Neural crest cell (in vitro differentiated cells): ENCODE measurements at regions not wholly inside any gene's neighbourhood (a gene's known extent, or its start where the extent isn't known, plus 50 kb on each side); places are given as distances from the start of the nearest gene placed in this dataset.
A peak's percentile ranks its signal among the peaks of the same experiment; 100 is the strongest.
"Not testable (repeated sequence)": the region's sequence is repeated elsewhere in the genome, so short reads cannot be mapped to it uniquely, and the experiment has no call there.

ENCODE experiments used
- DNase-seq: peaks from one replicate; pipeline ENCODE4 v3.0.0; 2021; ENCODE audit warnings: low read depth, mixed read lengths, low spot score
- H3K27ac Mint-ChIP-seq: one replicate; pipeline ENCODE4 v1.8.0; 2021; ENCODE audit warnings: mild to moderate bottlenecking, mixed read lengths; ENCODE audit not compliant: unreplicated experiment
- H3K27me3 Mint-ChIP-seq: 2 replicates; pipeline ENCODE4 v1.8.0; 2021; ENCODE audit warnings: low read depth, mild to moderate bottlenecking, mixed read lengths
- H3K36me3 Mint-ChIP-seq: 2 replicates; pipeline ENCODE4 v1.8.0; 2021; ENCODE audit warnings: low read depth, mild to moderate bottlenecking, mixed read lengths
- H3K4me1 Mint-ChIP-seq: 2 replicates; pipeline ENCODE4 v1.8.0; 2021; ENCODE audit warnings: mixed read lengths
- H3K4me3 Mint-ChIP-seq: one replicate; pipeline ENCODE4 v1.8.0; 2021; ENCODE audit warnings: mild to moderate bottlenecking, mixed read lengths
- H3K9me3 Mint-ChIP-seq: 2 replicates; pipeline ENCODE4 v1.8.0; 2021; ENCODE audit warnings: mixed read lengths
- CTCF ChIP-seq: fragments of 200-600 bp; sonication (generic); conservative IDR thresholded peaks from 2 replicates; pipeline ENCODE4 v1.5.0; 2021; ENCODE audit warnings: antibody characterized with exemption, mild to moderate bottlenecking

GRCh38 chr10:3636356-3637181 is 148.4 kb downstream of the KLF6 start:
- H3K4me1 Mint-ChIP-seq = peaks cover 3% of the 10 kb centered on the region
- H3K36me3 Mint-ChIP-seq = no peaks in the 10 kb centered on the region
- H3K4me3 Mint-ChIP-seq = no peak overlapping the region
- H3K9me3 Mint-ChIP-seq = peaks cover 4% of the 10 kb centered on the region
- DNase-seq = no peak
- H3K27ac Mint-ChIP-seq = no peak overlapping the region
- TF ChIP-seq CTCF = no peak
- no peaks in the 10 kb centered on the region for H3K27me3 Mint-ChIP-seq

- H3K4me3 Mint-ChIP-seq = no peak overlapping the region
- H3K27me3 Mint-ChIP-seq = no peaks in the 10 kb centered on the region
- peaks cover 3% of the 10 kb centered on the region for H3K4me1 Mint-ChIP-seq
- TF ChIP-seq CTCF = no peak
- peaks cover 4% of the 10 kb centered on the region for H3K9me3 Mint-ChIP-seq
- no peak for DNase-seq
- no peaks in the 10 kb centered on the region for H3K36me3 Mint-ChIP-seq
- H3K27ac Mint-ChIP-seq = no peak overlapping the region
Measured at GRCh38 chr10:3635697-3636096, 149.3 kb downstream of the KLF6 start.

DNA sequence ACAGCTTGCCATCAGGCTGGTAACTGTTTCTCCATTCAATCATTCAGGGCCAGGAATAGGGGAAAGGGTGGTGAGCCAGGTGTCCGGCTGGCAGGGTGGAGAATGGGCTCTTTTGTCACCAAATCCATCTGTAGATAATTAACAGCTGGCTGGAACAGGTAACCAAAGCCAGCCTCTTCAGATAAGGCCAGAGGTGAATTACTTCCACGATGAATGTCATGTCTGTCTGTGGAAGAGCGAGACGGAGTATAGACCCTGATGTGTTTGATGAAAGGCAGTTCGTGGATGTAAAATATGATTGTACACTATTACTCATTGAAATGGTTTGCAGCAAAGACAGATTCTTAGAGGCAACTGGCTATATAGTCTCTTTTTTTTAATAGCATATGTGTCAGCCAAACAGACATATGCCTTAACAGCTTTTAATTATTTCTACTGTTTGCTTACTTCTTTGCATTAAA is 149.8 kb downstream of the KLF6 start:
- Mint-ChIP-seq H3K36me3 (no peaks in the 10 kb centered on the region), H3K4me1 (peaks cover 3% of the 10 kb centered on the region), H3K9me3 (peaks cover 4% of the 10 kb centered on the region), H3K4me3 (no peak overlapping the region), H3K27me3 (no peaks in the 10 kb centered on the region), H3K27ac (peak overlapping the region; percentile 27)
- no peak for TF ChIP-seq CTCF
- DNase-seq = no peak

DNA sequence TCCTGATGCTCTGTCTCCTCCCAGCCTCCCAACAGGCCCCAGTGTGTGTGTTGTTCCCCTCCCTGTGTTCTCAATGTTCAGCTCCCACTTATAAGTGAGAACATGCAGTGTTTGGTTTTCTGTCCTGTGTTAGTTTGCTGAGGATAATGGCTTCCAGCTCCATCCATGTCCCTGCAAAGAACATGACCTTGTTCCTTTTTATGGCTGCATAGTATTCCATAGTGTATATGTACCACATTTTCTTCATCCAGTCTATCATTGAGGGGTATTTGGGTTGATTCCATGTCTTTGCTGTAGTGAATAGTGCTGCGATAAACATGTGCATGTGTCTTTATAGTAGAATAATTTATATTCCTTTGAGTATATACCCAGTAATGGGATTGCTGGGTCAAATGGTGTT is 150.4 kb downstream of the KLF6 start:
- H3K27ac Mint-ChIP-seq = not testable (repeated sequence)

DNA sequence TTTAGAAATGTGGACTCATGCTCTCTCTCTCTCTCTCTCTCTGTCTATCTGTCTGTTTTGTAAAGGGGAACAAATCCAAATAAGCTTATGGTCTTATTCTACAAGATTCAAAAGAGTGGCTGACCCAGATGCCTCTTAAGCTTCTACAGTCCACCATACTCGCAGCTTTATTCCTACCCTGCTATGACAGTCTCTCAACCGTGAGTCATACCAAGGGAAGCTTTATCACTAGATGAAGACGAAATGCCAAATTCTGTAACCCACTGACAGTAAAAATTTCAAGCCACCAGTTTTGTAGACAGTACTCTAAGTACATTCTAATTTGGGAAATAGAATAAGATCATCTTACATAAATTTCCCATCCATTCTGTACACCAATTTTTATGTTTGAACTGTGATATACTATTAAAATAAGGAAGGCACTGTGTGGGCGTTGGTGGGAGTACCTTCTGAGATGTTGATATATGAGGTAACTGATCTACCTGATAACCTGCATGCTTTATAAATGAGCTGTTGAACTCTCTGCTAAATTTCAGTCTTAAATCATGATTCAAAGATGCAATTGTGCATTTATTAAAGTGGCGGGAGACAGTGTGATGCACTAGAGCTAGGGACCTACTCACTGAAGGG is 153.2 kb downstream of the KLF6 start:
- DNase-seq = no peak
- H3K27me3 Mint-ChIP-seq = no peaks in the 10 kb centered on the region
- TF ChIP-seq CTCF = no peak
- peaks cover 3% of the 10 kb centered on the region for H3K4me1 Mint-ChIP-seq
- H3K9me3 Mint-ChIP-seq = no peaks in the 10 kb centered on the region
- no peaks in the 10 kb centered on the region for H3K36me3 Mint-ChIP-seq
- H3K27ac Mint-ChIP-seq = no peak overlapping the region
- H3K4me3 Mint-ChIP-seq = no peak overlapping the region

More for the DNA sequence above, 150.4 kb downstream of the KLF6 start:
- H3K4me1 Mint-ChIP-seq, H3K36me3 Mint-ChIP-seq, H3K9me3 Mint-ChIP-seq, H3K27me3 Mint-ChIP-seq, DNase-seq, H3K4me3 Mint-ChIP-seq: not testable (repeated sequence)

DNA sequence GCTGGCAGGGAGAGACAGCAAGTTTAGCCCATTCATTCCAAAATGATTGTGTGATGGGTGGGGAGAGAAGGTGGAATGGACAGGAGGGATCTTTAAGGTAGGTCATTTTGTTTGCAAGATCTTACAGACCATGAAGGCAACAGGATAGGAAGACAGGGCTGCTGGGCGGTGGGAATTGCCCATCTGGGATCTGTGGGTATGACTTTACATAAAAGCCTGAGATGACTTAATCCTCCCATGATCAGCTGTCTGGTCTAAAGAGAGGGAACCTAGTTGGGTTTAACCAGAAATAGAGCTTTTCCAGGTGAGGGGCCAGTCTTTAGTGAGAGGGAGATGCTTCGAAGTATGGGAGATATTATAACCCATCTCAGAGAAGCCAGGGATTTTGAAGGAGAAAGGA is 153.7 kb downstream of the KLF6 start:
- no peak for TF ChIP-seq CTCF
- Mint-ChIP-seq H3K4me3 (no peak overlapping the region), H3K27me3 (no peaks in the 10 kb centered on the region), H3K36me3 (no peaks in the 10 kb centered on the region), H3K9me3 (no peaks in the 10 kb centered on the region), H3K27ac (no peak overlapping the region), H3K4me1 (peaks cover 3% of the 10 kb centered on the region)
- DNase-seq = no peak
